BE2C (cell line): ENCODE measurements at regions not wholly inside any gene's neighbourhood (a gene's known extent, or its start where the extent isn't known, plus 50 kb on each side); places are given as distances from the start of the nearest gene placed in this dataset.
A peak's percentile ranks its signal among the peaks of the same experiment; 100 is the strongest.
"Not testable (repeated sequence)": the region's sequence is repeated elsewhere in the genome, so short reads cannot be mapped to it uniquely, and the experiment has no call there.

Experiments
- DNase-seq: peaks from one replicate; pipeline ENCODE4 v3.0.0-alpha.2; 2020
- H3K27me3 ChIP-seq: fragments of 250-450 bp; sonication (Bioruptor Pico); 2 replicates; pipeline ENCODE4 v1.5.1; 2020; ENCODE audit warnings: mild to moderate bottlenecking
- H3K36me3 ChIP-seq: fragments of 250-450 bp; sonication (Bioruptor Pico); 2 replicates; pipeline ENCODE4 v1.5.1; 2020; ENCODE audit warnings: mild to moderate bottlenecking
- H3K4me1 ChIP-seq: fragments of 250-450 bp; sonication (Bioruptor Pico); 2 replicates; pipeline ENCODE4 v1.5.1; 2020
- H3K4me3 ChIP-seq: 2 replicates; pipeline ENCODE4 v1.5.1; 2011; ENCODE audit warnings: low read depth, low read length
- H3K9me3 ChIP-seq: fragments of 250-450 bp; sonication (Bioruptor Pico); 2 replicates; pipeline ENCODE4 v1.5.1; 2020
- TF ChIP-seq, protein P1 (sequence below): IDR thresholded peaks from 2 replicates; pipeline ENCODE4 v1.5.1; 2012; ENCODE audit warnings: mild to moderate bottlenecking, low read depth, low read length

GRCh38 chr22:23424031-23424430 lies 156.1 kb downstream of the IGLL1 start:
- no peaks in the 10 kb centered on the region for H3K36me3 ChIP-seq
- H3K4me1 ChIP-seq, result no peaks in the 10 kb centered on the region
- H3K4me3 ChIP-seq, result no peak overlapping the region
- no peak for DNase-seq
- no peaks in the 10 kb centered on the region for H3K27me3 ChIP-seq
- TF ChIP-seq, protein P1, sequence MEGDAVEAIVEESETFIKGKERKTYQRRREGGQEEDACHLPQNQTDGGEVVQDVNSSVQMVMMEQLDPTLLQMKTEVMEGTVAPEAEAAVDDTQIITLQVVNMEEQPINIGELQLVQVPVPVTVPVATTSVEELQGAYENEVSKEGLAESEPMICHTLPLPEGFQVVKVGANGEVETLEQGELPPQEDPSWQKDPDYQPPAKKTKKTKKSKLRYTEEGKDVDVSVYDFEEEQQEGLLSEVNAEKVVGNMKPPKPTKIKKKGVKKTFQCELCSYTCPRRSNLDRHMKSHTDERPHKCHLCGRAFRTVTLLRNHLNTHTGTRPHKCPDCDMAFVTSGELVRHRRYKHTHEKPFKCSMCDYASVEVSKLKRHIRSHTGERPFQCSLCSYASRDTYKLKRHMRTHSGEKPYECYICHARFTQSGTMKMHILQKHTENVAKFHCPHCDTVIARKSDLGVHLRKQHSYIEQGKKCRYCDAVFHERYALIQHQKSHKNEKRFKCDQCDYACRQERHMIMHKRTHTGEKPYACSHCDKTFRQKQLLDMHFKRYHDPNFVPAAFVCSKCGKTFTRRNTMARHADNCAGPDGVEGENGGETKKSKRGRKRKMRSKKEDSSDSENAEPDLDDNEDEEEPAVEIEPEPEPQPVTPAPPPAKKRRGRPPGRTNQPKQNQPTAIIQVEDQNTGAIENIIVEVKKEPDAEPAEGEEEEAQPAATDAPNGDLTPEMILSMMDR, result no peak
- no peaks in the 10 kb centered on the region for H3K9me3 ChIP-seq

DNA sequence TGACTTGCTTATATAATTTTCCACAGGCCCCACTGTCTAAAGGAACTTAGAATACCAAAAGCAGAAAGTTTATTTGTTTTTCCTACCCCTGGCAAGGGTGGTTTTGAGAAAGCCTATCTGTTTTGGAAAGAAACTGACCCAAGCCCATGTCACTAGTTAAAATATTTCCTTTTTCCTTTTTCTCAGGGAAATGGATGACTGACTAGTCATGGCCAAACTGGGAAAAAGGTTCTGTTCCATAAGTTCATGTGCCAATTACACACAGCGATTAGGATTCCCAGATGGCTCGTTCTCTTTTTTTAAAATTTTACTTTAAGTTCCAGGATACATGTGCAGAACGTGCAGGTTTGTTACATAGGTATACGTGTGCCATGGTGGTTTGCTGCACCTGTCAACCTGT lies 157.8 kb downstream of the IGLL1 start:
- not testable (repeated sequence) for H3K27me3 ChIP-seq, H3K4me3 ChIP-seq, H3K4me1 ChIP-seq

GRCh38 chr22:23421300-23421699 lies 158.8 kb downstream of the IGLL1 start:
- H3K27me3 ChIP-seq, H3K36me3 ChIP-seq, H3K4me3 ChIP-seq, DNase-seq, H3K4me1 ChIP-seq, H3K9me3 ChIP-seq: not testable (repeated sequence)

More for the DNA sequence above, 157.8 kb downstream of the IGLL1 start:
- H3K9me3 ChIP-seq, H3K36me3 ChIP-seq, DNase-seq: not testable (repeated sequence)

GRCh38 chr22:23419931-23420330 lies 160.2 kb downstream of the IGLL1 start:
- Histone ChIP-seq H3K36me3 (no peaks in the 10 kb centered on the region), H3K27me3 (no peaks in the 10 kb centered on the region), H3K4me1 (no peaks in the 10 kb centered on the region), H3K4me3 (no peak overlapping the region), H3K9me3 (no peaks in the 10 kb centered on the region)
- TF ChIP-seq, protein P1, result no peak
- DNase-seq, result no peak

- DNase-seq, result no peak
- Histone ChIP-seq H3K9me3 (no peaks in the 10 kb centered on the region), H3K27me3 (no peaks in the 10 kb centered on the region), H3K36me3 (no peaks in the 10 kb centered on the region), H3K4me1 (no peaks in the 10 kb centered on the region), H3K4me3 (no peak overlapping the region)
- TF ChIP-seq, protein P1, result no peak
These were observed 160.9 kb downstream of the IGLL1 start for GRCh38 chr22:23419171-23419570.

GRCh38 chr22:23418159-23418788 lies 161.8 kb downstream of the IGLL1 start:
- peak; percentile 33 for DNase-seq
- H3K36me3 ChIP-seq, result no peaks in the 10 kb centered on the region
- no peaks in the 10 kb centered on the region for H3K9me3 ChIP-seq
- no peaks in the 10 kb centered on the region for H3K27me3 ChIP-seq
- TF ChIP-seq, protein P1, result no peak
- no peaks in the 10 kb centered on the region for H3K4me1 ChIP-seq
- H3K4me3 ChIP-seq, result no peak overlapping the region

DNA sequence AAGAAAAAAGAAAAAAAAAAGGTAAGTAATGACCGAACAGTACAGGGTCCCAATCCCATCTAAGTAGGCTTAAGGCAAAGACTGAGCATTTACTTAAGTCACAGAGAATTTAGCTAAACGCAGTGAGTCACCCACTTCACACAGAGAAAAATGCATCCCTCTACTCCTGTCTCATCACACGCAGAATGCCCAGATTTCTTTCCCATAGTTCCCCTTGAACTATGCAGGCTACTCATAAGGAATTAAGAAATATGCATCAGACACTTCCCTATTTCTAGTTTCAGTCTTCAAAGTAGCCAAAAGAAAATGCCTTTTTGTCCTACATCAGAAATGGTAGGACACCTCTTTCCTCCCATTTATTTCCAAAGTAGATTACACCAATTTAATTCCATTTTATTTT lies 162.8 kb downstream of the IGLL1 start:
- not testable (repeated sequence) for H3K4me3 ChIP-seq, H3K27me3 ChIP-seq, H3K36me3 ChIP-seq, DNase-seq, H3K9me3 ChIP-seq, H3K4me1 ChIP-seq

GRCh38 chr22:23416169-23416690 lies 163.9 kb downstream of the IGLL1 start:
- not testable (repeated sequence) for H3K4me3 ChIP-seq, H3K27me3 ChIP-seq, H3K36me3 ChIP-seq

More at GRCh38 chr22:23416169-23416690, 163.9 kb downstream of the IGLL1 start:
- not testable (repeated sequence) for H3K4me1 ChIP-seq, DNase-seq, H3K9me3 ChIP-seq
